ENCODE measurements at regions not wholly inside any gene's neighbourhood (a gene's known extent, or its start where the extent isn't known, plus 50 kb on each side); places are given as distances from the start of the nearest gene placed in this dataset.

GRCh38 chr10:55750458-55750857 is 610.6 kb downstream of the ZWINT start:
- TF ChIP-seq POLR2A (IDR thresholded peaks at IDR 0.05) = no peak
- no peak for TF ChIP-seq CTCF (IDR thresholded peaks at IDR 0.05)

All from uterus (tissue), 2 donors.